Keratinocyte (primary cell): ENCODE measurements at regions not wholly inside any gene's neighbourhood (a gene's known extent, or its start where the extent isn't known, plus 50 kb on each side); places are given as distances from the start of the nearest gene placed in this dataset.

Experiments
- DNase-seq: peaks from one replicate; pipeline ENCODE4 v3.0.0-alpha.2; 2011; ENCODE audit warnings: low read depth, missing footprints, low spot score
- FAIRE-seq: peaks from 2 replicates; lab custom pipeline; 2011; peaks lifted over from hg19 to GRCh38; lab: Jason Lieb, UNC
- H2AFZ ChIP-seq: 2 replicates; pipeline ENCODE4 v1.6.0; 2012; ENCODE audit warnings: low read length, control low read depth, inconsistent platforms; ENCODE audit not compliant: control insufficient read depth
- H3K27ac ChIP-seq: 2 replicates; pipeline ENCODE4 v1.5.1; 2011; ENCODE audit warnings: low read length; ENCODE audit not compliant: control insufficient read depth, insufficient read depth
- H3K27me3 ChIP-seq: 3 replicates; pipeline ENCODE4 v1.6.0; 2011; ENCODE audit warnings: low read length; ENCODE audit not compliant: control insufficient read depth, insufficient read depth; ENCODE audit errors: extremely low read depth
- H3K36me3 ChIP-seq, 2 experiments: 2 replicates in 1 of 2; 3 replicates in 1 of 2; pipeline ENCODE4 v1.5.1; 2011; ENCODE audit warnings: low read length in 2 of 2, mild to moderate bottlenecking in 1 of 2; ENCODE audit not compliant: control insufficient read depth in 2 of 2, insufficient read depth in 2 of 2; ENCODE audit errors: extremely low read depth in 1 of 2
- H3K4me1 ChIP-seq: 3 replicates; pipeline ENCODE4 v1.5.1; 2011; ENCODE audit warnings: low read length; ENCODE audit not compliant: control insufficient read depth, insufficient read depth; ENCODE audit errors: extremely low read depth
- H3K4me2 ChIP-seq: 3 replicates; pipeline ENCODE4 v1.6.0; 2011; ENCODE audit warnings: low read depth, low read length; ENCODE audit not compliant: control insufficient read depth, insufficient read depth; ENCODE audit errors: extremely low read depth
- H3K4me3 ChIP-seq, 3 experiments: fragments of 200-600 bp in 1 of 3; sonication (generic) in 1 of 3; 2 replicates in 2 of 3; 3 replicates in 1 of 3; pipeline ENCODE4 v1.5.1; 2011 to 2016; ENCODE audit warnings: low read length in 3 of 3, mild to moderate bottlenecking in 3 of 3, control low read depth in 2 of 3, inconsistent platforms in 1 of 3, low read depth in 1 of 3, mixed read lengths in 1 of 3, mixed run types in 1 of 3, moderate library complexity in 1 of 3; ENCODE audit not compliant: control insufficient read depth in 2 of 3, insufficient read depth in 2 of 3; ENCODE audit errors: extremely low read depth in 1 of 3
- H3K79me2 ChIP-seq: 2 replicates; pipeline ENCODE4 v1.6.0; 2012; ENCODE audit warnings: low read length; ENCODE audit not compliant: control insufficient read depth, insufficient read depth
- H3K9ac ChIP-seq: 3 replicates; pipeline ENCODE4 v1.6.0; 2011; ENCODE audit warnings: low read length; ENCODE audit not compliant: control insufficient read depth, insufficient read depth; ENCODE audit errors: extremely low read depth
- H3K9me1 ChIP-seq: 3 replicates; pipeline ENCODE4 v1.6.0; 2011; ENCODE audit warnings: low read length; ENCODE audit not compliant: control insufficient read depth, insufficient read depth; ENCODE audit errors: extremely low read depth
- H3K9me3 ChIP-seq: 2 replicates; pipeline ENCODE4 v1.5.1; 2012; ENCODE audit warnings: low read depth, low read length; ENCODE audit not compliant: control insufficient read depth
- H4K20me1 ChIP-seq: 3 replicates; pipeline ENCODE4 v1.6.0; 2011; ENCODE audit warnings: low read length; ENCODE audit not compliant: control insufficient read depth, insufficient read depth; ENCODE audit errors: extremely low read depth
- EZH2 ChIP-seq: IDR thresholded peaks from one replicate; pipeline ENCODE4 v1.6.1; 2012; ENCODE audit warnings: inconsistent platforms, mild to moderate bottlenecking, low read length, moderate library complexity
- dilution Hi-C: fragments of 300-500 bp; cut with MboI; formaldehyde crosslinking; loops from one replicate; pipeline ENCODE4 v1.7.0; 2020; ENCODE audit warnings: low sequenced_read_pairs; ENCODE audit not compliant: extremely low pct_ligation_motif_present
- TF ChIP-seq, protein P1 (sequence below), 3 experiments: IDR thresholded peaks in 1 of 3; conservative IDR thresholded peaks in 1 of 3; optimal IDR thresholded peaks in 1 of 3; 2 replicates in 2 of 3; 3 replicates in 1 of 3; pipeline versions ENCODE3 to v1.5.1; 2011; ENCODE audit warnings: low read length in 3 of 3, mild to moderate bottlenecking in 3 of 3, moderate library complexity in 2 of 3, control low read depth in 1 of 3, inconsistent platforms in 1 of 3; ENCODE audit not compliant: insufficient read depth in 2 of 3; ENCODE audit errors: extremely low read depth in 1 of 3

DNA sequence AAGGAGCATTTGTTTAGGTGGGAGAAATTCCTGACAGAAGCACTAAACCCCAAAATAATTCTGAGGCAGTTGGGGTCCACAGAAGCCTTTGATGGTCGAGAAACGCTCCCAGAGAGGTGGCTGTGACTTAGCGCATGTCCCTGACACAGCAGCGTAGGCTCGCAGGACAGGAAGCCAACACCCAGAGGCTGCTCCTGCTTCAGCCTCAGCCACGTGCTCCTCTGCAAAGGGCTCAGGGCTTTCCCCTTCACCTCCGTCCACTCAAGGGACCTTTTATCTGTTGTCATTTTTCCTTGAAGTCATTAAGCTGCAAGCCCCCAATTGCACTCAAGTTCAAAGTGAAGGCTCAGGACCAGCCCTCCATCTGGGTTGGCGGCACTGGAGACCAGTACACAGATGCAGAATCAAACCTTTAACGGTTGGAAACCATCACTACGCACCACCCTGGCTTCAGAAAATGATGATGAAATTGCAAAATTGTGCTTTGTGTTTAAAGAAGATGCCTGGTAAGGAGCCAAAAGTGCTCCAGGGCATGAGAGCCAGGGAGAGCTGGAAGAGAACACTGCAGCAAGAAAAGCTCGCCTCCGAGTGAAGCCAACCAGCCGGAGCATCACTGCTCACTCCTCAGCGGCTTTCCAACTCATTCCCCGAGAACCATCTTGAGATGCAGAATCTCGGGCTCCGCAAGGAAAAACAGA, 219.6 kb downstream of the RAP2A start:
- no peak overlapping the region for H3K9ac ChIP-seq
- no peaks in the 10 kb centered on the region for H3K36me3 ChIP-seq
- H3K9me3 ChIP-seq, result no peaks in the 10 kb centered on the region
- no peak overlapping the region for H3K27ac ChIP-seq
- TF ChIP-seq, protein P1, sequence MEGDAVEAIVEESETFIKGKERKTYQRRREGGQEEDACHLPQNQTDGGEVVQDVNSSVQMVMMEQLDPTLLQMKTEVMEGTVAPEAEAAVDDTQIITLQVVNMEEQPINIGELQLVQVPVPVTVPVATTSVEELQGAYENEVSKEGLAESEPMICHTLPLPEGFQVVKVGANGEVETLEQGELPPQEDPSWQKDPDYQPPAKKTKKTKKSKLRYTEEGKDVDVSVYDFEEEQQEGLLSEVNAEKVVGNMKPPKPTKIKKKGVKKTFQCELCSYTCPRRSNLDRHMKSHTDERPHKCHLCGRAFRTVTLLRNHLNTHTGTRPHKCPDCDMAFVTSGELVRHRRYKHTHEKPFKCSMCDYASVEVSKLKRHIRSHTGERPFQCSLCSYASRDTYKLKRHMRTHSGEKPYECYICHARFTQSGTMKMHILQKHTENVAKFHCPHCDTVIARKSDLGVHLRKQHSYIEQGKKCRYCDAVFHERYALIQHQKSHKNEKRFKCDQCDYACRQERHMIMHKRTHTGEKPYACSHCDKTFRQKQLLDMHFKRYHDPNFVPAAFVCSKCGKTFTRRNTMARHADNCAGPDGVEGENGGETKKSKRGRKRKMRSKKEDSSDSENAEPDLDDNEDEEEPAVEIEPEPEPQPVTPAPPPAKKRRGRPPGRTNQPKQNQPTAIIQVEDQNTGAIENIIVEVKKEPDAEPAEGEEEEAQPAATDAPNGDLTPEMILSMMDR (optimal IDR thresholded peaks at IDR 0.05 in 1 of 3, IDR thresholded peaks at IDR 0.05 in 1 of 3, conservative IDR thresholded peaks at IDR 0.05 in 1 of 3; ENCODE audit: extremely low read depth in 1 of 3, insufficient read depth in 2 of 3, low read length in 3 of 3), result no peak
- no peak for TF ChIP-seq EZH2
- H3K9me1 ChIP-seq, result no peaks in the 10 kb centered on the region
- no peak overlapping the region for H2AFZ ChIP-seq
- FAIRE-seq (no peak), DNase-seq (no peak)
- no peaks in the 10 kb centered on the region for H4K20me1 ChIP-seq
- dilution Hi-C loops, result no loop called here
- H3K4me2 ChIP-seq, result no peak overlapping the region
- H3K4me3 ChIP-seq, result no peak overlapping the region
- peaks cover 8% of the 10 kb centered on the region for H3K4me1 ChIP-seq
- H3K79me2 ChIP-seq, result no peaks in the 10 kb centered on the region
- no peaks in the 10 kb centered on the region for H3K27me3 ChIP-seq

DNA sequence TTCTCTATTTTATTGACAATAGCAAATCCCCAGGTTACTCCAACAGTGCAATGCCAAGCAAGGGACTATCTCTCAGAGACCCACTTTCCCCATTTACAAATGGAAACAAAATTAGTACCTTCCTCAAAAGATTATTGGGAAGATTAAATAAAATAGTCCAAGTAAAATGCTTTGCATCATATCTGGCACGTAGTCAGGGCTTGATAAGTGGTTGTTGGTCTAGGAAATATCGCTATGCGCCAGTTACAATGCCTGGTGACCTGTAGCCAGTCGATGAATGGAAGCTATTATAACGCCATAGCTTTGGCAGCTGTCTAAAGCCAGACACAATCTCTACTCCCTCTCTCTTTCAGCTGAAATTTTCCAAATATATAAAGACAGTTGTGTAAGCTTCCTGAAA, 220.3 kb downstream of the RAP2A start:
- no peaks in the 10 kb centered on the region for H3K9me1 ChIP-seq
- DNase-seq (no peak), FAIRE-seq (no peak)
- H4K20me1 ChIP-seq, result no peaks in the 10 kb centered on the region
- H3K4me3 ChIP-seq, result no peak overlapping the region
- H3K4me2 ChIP-seq, result no peak overlapping the region
- no peak overlapping the region for H2AFZ ChIP-seq
- no peak for TF ChIP-seq EZH2
- dilution Hi-C loops, result no loop called here
- no peaks in the 10 kb centered on the region for H3K27me3 ChIP-seq
- no peak overlapping the region for H3K9ac ChIP-seq
- no peaks in the 10 kb centered on the region for H3K36me3 ChIP-seq
- no peaks in the 10 kb centered on the region for H3K79me2 ChIP-seq
- H3K4me1 ChIP-seq, result peaks cover 2% of the 10 kb centered on the region
- no peak overlapping the region for H3K27ac ChIP-seq
- H3K9me3 ChIP-seq, result no peaks in the 10 kb centered on the region

DNA sequence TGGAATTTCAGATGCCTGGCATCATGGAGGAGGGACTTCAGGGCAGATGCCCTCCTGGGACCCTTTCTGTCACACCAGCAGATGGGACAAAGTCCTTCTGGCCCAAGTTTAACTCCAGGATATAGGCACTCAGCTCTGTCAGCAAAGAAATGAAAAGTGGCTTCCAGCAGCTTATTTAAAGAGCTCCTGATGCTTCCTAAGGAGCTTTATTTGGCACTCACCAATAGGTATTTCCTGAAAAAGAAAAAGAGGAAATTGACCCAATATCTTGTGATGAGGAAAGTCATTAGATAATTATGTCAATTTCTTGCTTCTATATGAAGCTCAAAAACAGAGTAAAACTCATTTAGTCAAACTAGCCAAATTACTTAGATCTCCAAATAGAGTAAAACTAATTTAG, 224.6 kb downstream of the RAP2A start:
- H3K4me1 ChIP-seq, result no peaks in the 10 kb centered on the region
- H3K36me3 ChIP-seq, result no peaks in the 10 kb centered on the region
- H3K4me2 ChIP-seq, result no peak overlapping the region
- no peaks in the 10 kb centered on the region for H3K27me3 ChIP-seq
- no peaks in the 10 kb centered on the region for H3K79me2 ChIP-seq
- FAIRE-seq (no peak), DNase-seq (no peak)
- H4K20me1 ChIP-seq, result no peaks in the 10 kb centered on the region
- dilution Hi-C loops, result no loop called here
- no peak overlapping the region for H2AFZ ChIP-seq
- TF ChIP-seq, protein P1 (optimal IDR thresholded peaks at IDR 0.05 in 1 of 3, IDR thresholded peaks at IDR 0.05 in 1 of 3, conservative IDR thresholded peaks at IDR 0.05 in 1 of 3; ENCODE audit: extremely low read depth in 1 of 3, insufficient read depth in 2 of 3, low read length in 3 of 3), result no peak
- TF ChIP-seq EZH2, result no peak
- no peaks in the 10 kb centered on the region for H3K9me1 ChIP-seq
- H3K27ac ChIP-seq, result no peak overlapping the region
- no peak overlapping the region for H3K4me3 ChIP-seq
- H3K9me3 ChIP-seq, result no peaks in the 10 kb centered on the region
- no peak overlapping the region for H3K9ac ChIP-seq
